ENCODE measurements at regions not wholly inside any gene's neighbourhood (a gene's known extent, or its start where the extent isn't known, plus 50 kb on each side); places are given as distances from the start of the nearest gene placed in this dataset.

DNA sequence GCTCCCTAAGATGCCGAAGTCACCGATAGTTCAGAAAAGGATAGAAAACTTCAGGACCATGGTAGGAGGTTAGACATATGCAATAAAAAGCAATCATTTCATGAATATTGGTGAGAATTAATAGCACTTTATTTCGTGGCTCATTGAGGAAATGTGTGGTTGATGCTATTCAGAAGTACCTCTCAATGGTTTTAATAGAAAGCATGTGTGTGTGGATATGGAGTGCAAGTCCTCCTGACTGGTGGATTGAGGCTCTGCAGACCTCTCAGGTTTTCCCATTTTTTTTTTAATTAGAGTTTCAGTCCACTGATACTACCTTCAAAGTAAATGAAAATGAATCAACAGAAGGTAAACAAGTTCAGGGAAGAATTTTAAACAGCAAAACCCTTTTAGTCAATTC, 384.3 kb upstream of the RARB start:
- TF ChIP-seq, protein P1, sequence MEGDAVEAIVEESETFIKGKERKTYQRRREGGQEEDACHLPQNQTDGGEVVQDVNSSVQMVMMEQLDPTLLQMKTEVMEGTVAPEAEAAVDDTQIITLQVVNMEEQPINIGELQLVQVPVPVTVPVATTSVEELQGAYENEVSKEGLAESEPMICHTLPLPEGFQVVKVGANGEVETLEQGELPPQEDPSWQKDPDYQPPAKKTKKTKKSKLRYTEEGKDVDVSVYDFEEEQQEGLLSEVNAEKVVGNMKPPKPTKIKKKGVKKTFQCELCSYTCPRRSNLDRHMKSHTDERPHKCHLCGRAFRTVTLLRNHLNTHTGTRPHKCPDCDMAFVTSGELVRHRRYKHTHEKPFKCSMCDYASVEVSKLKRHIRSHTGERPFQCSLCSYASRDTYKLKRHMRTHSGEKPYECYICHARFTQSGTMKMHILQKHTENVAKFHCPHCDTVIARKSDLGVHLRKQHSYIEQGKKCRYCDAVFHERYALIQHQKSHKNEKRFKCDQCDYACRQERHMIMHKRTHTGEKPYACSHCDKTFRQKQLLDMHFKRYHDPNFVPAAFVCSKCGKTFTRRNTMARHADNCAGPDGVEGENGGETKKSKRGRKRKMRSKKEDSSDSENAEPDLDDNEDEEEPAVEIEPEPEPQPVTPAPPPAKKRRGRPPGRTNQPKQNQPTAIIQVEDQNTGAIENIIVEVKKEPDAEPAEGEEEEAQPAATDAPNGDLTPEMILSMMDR (IDR thresholded peaks at IDR 0.05; ENCODE audit: extremely low read depth in 1 of 2, insufficient read depth in 1 of 2, low read depth in 1 of 2, low read length in 2 of 2), result no peak
- TF ChIP-seq MAX (IDR thresholded peaks at IDR 0.05; ENCODE audit: insufficient read depth, insufficient read length) (no peak), POLR2AphosphoS5 (IDR thresholded peaks at IDR 0.05; ENCODE audit: insufficient read depth, low read depth, low read length) (no peak)

Data from endothelial cell of umbilical vein (primary cell).